ENCODE measurements at regions not wholly inside any gene's neighbourhood (a gene's known extent, or its start where the extent isn't known, plus 50 kb on each side); places are given as distances from the start of the nearest gene placed in this dataset.

GRCh38 chr2:163213661-163214081 lies 375.1 kb upstream of the KCNH7 start:
- Histone ChIP-seq H3K27ac (ENCODE audit: low read depth, low read length) (no peak overlapping the region), H3K4me3 (ENCODE audit: low read length) (no peak overlapping the region), H3K9ac (ENCODE audit: low read depth, low read length) (no peak overlapping the region), H3K27me3 (ENCODE audit: insufficient read depth, low read length) (no peaks in the 10 kb centered on the region), H3K9me3 (ENCODE audit: insufficient read depth, low read depth, low read length) (no peaks in the 10 kb centered on the region), H3K4me1 (ENCODE audit: insufficient read depth, low read length) (no peaks in the 10 kb centered on the region), H3K36me3 (ENCODE audit: insufficient read depth, low read length) (no peaks in the 10 kb centered on the region)
- WGBS = 98% methylated on average over 3 of the region's 3 CpGs

- Histone ChIP-seq H3K27ac (ENCODE audit: low read depth, low read length) (no peak overlapping the region), H3K9me3 (ENCODE audit: insufficient read depth, low read depth, low read length) (no peaks in the 10 kb centered on the region)
- 91% methylated on average over 1 of the region's 1 CpG for WGBS
These were observed 371.9 kb upstream of the KCNH7 start for GRCh38 chr2:163210430-163210918.

GRCh38 chr2:163207693-163208370 lies 369.3 kb upstream of the KCNH7 start:
- Histone ChIP-seq H3K36me3 (ENCODE audit: insufficient read depth, low read length) (no peaks in the 10 kb centered on the region), H3K4me1 (ENCODE audit: insufficient read depth, low read length) (peaks cover 10% of the 10 kb centered on the region), H3K27ac (ENCODE audit: low read depth, low read length) (no peak overlapping the region), H3K4me3 (ENCODE audit: low read length) (no peak overlapping the region), H3K27me3 (ENCODE audit: insufficient read depth, low read length) (no peaks in the 10 kb centered on the region), H3K9me3 (ENCODE audit: insufficient read depth, low read depth, low read length) (no peaks in the 10 kb centered on the region), H3K9ac (ENCODE audit: low read depth, low read length) (no peak overlapping the region)
- 92% methylated on average over 2 of the region's 2 CpGs for WGBS

More at GRCh38 chr2:163210430-163210918, 371.9 kb upstream of the KCNH7 start:
- no peak overlapping the region for H3K4me3 ChIP-seq (ENCODE audit: low read length)
- H3K36me3 ChIP-seq (ENCODE audit: insufficient read depth, low read length) = no peaks in the 10 kb centered on the region
- H3K9ac ChIP-seq (ENCODE audit: low read depth, low read length) = no peak overlapping the region
- no peaks in the 10 kb centered on the region for H3K27me3 ChIP-seq (ENCODE audit: insufficient read depth, low read length)
- H3K4me1 ChIP-seq (ENCODE audit: insufficient read depth, low read length) = peaks cover 10% of the 10 kb centered on the region

- WGBS = 78% methylated on average over 7 of the region's 7 CpGs
- H3K27me3 ChIP-seq (ENCODE audit: insufficient read depth, low read length) = no peaks in the 10 kb centered on the region
- no peaks in the 10 kb centered on the region for H3K9me3 ChIP-seq (ENCODE audit: insufficient read depth, low read depth, low read length)
These were observed 367.2 kb upstream of the KCNH7 start for GRCh38 chr2:163205589-163206254.

GRCh38 chr2:163200741-163201140 lies 362.2 kb upstream of the KCNH7 start:
- H3K4me1 ChIP-seq (ENCODE audit: insufficient read depth, low read length) = peaks cover 5% of the 10 kb centered on the region; the same call in 1 of the 2 replicates
- WGBS = 95% methylated on average over 4 of the region's 4 CpGs
- H3K4me3 ChIP-seq (ENCODE audit: low read length) = no peak overlapping the region
- no peak overlapping the region for H3K27ac ChIP-seq (ENCODE audit: low read depth, low read length)
- no peak overlapping the region for H3K9ac ChIP-seq (ENCODE audit: low read depth, low read length)
- no peaks in the 10 kb centered on the region for H3K36me3 ChIP-seq (ENCODE audit: insufficient read depth, low read length)
- H3K9me3 ChIP-seq (ENCODE audit: insufficient read depth, low read depth, low read length) = no peaks in the 10 kb centered on the region; the same call in 1 of the 2 replicates
- H3K27me3 ChIP-seq (ENCODE audit: insufficient read depth, low read length) = no peaks in the 10 kb centered on the region

More at GRCh38 chr2:163205589-163206254, 367.2 kb upstream of the KCNH7 start:
- no peak overlapping the region for H3K27ac ChIP-seq (ENCODE audit: low read depth, low read length)
- H3K4me1 ChIP-seq (ENCODE audit: insufficient read depth, low read length) = peaks cover 10% of the 10 kb centered on the region
- H3K4me3 ChIP-seq (ENCODE audit: low read length) = no peak overlapping the region
- no peak overlapping the region for H3K9ac ChIP-seq (ENCODE audit: low read depth, low read length)
- H3K36me3 ChIP-seq (ENCODE audit: insufficient read depth, low read length) = no peaks in the 10 kb centered on the region

- WGBS = 100% methylated on average over 2 of the region's 2 CpGs
- H3K36me3 ChIP-seq (ENCODE audit: insufficient read depth, low read length) = no peaks in the 10 kb centered on the region
- H3K27me3 ChIP-seq (ENCODE audit: insufficient read depth, low read length) = no peaks in the 10 kb centered on the region
- no peak overlapping the region for H3K9ac ChIP-seq (ENCODE audit: low read depth, low read length)
- peaks cover 5% of the 10 kb centered on the region; the same call in 1 of the 2 replicates for H3K4me1 ChIP-seq (ENCODE audit: insufficient read depth, low read length)
- H3K27ac ChIP-seq (ENCODE audit: low read depth, low read length) = no peak overlapping the region
- no peak overlapping the region for H3K4me3 ChIP-seq (ENCODE audit: low read length)
- no peaks in the 10 kb centered on the region; the same call in 1 of the 2 replicates for H3K9me3 ChIP-seq (ENCODE audit: insufficient read depth, low read depth, low read length)
These were observed 360.4 kb upstream of the KCNH7 start for GRCh38 chr2:163198972-163199371.

- H3K4me3 ChIP-seq (ENCODE audit: low read length) = no peak overlapping the region
- WGBS = 63% methylated on average over 1 of the region's 1 CpG
- H3K27ac ChIP-seq (ENCODE audit: low read depth, low read length) = no peak overlapping the region
- no peaks in the 10 kb centered on the region for H3K27me3 ChIP-seq (ENCODE audit: insufficient read depth, low read length)
- H3K4me1 ChIP-seq (ENCODE audit: insufficient read depth, low read length) = peaks cover 5% of the 10 kb centered on the region; the same call in 1 of the 2 replicates
- no peaks in the 10 kb centered on the region; the same call in 1 of the 2 replicates for H3K9me3 ChIP-seq (ENCODE audit: insufficient read depth, low read depth, low read length)
- H3K9ac ChIP-seq (ENCODE audit: low read depth, low read length) = no peak overlapping the region
- no peaks in the 10 kb centered on the region for H3K36me3 ChIP-seq (ENCODE audit: insufficient read depth, low read length)
These were observed 359.4 kb upstream of the KCNH7 start for GRCh38 chr2:163198007-163198406.

GRCh38 chr2:163191372-163191771 lies 352.8 kb upstream of the KCNH7 start:
- H3K4me3 ChIP-seq (ENCODE audit: low read length) = no peak overlapping the region
- H3K27me3 ChIP-seq (ENCODE audit: insufficient read depth, low read length) = no peaks in the 10 kb centered on the region
- H3K9ac ChIP-seq (ENCODE audit: low read depth, low read length) = no peak overlapping the region
- no peaks in the 10 kb centered on the region for H3K9me3 ChIP-seq (ENCODE audit: insufficient read depth, low read depth, low read length)
- no peak overlapping the region for H3K27ac ChIP-seq (ENCODE audit: low read depth, low read length)
- peaks cover 20% of the 10 kb centered on the region for H3K4me1 ChIP-seq (ENCODE audit: insufficient read depth, low read length)
- H3K36me3 ChIP-seq (ENCODE audit: insufficient read depth, low read length) = no peaks in the 10 kb centered on the region

- 98% methylated on average over 4 of the region's 7 CpGs for WGBS
- Histone ChIP-seq H3K9ac (ENCODE audit: low read depth, low read length) (peak overlapping the region; percentile 14; the same call in 1 of the 2 replicates), H3K9me3 (ENCODE audit: insufficient read depth, low read depth, low read length) (no peaks in the 10 kb centered on the region), H3K27ac (ENCODE audit: low read depth, low read length) (peak overlapping the region; percentile 9; the same call in 1 of the 2 replicates), H3K4me3 (ENCODE audit: low read length) (no peak overlapping the region), H3K27me3 (ENCODE audit: insufficient read depth, low read length) (no peaks in the 10 kb centered on the region), H3K36me3 (ENCODE audit: insufficient read depth, low read length) (no peaks in the 10 kb centered on the region), H3K4me1 (ENCODE audit: insufficient read depth, low read length) (peaks cover 20% of the 10 kb centered on the region)
These were observed 349.6 kb upstream of the KCNH7 start for GRCh38 chr2:163187995-163188655.

GRCh38 chr2:163187119-163187518 lies 348.6 kb upstream of the KCNH7 start:
- WGBS = 45% methylated on average over 1 of the region's 2 CpGs
- Histone ChIP-seq H3K9ac (ENCODE audit: low read depth, low read length) (no peak overlapping the region), H3K27me3 (ENCODE audit: insufficient read depth, low read length) (no peaks in the 10 kb centered on the region), H3K36me3 (ENCODE audit: insufficient read depth, low read length) (no peaks in the 10 kb centered on the region), H3K4me3 (ENCODE audit: low read length) (no peak overlapping the region), H3K27ac (ENCODE audit: low read depth, low read length) (no peak overlapping the region), H3K9me3 (ENCODE audit: insufficient read depth, low read depth, low read length) (no peaks in the 10 kb centered on the region), H3K4me1 (ENCODE audit: insufficient read depth, low read length) (peaks cover 20% of the 10 kb centered on the region)

GRCh38 chr2:163185160-163185559 lies 346.6 kb upstream of the KCNH7 start:
- no peaks in the 10 kb centered on the region for H3K27me3 ChIP-seq (ENCODE audit: insufficient read depth, low read length)
- no peak overlapping the region for H3K27ac ChIP-seq (ENCODE audit: low read depth, low read length)
- H3K36me3 ChIP-seq (ENCODE audit: insufficient read depth, low read length) = no peaks in the 10 kb centered on the region
- no peaks in the 10 kb centered on the region for H3K9me3 ChIP-seq (ENCODE audit: insufficient read depth, low read depth, low read length)
- peaks cover 20% of the 10 kb centered on the region for H3K4me1 ChIP-seq (ENCODE audit: insufficient read depth, low read length)
- WGBS = 88% methylated on average over 1 of the region's 2 CpGs
- no peak overlapping the region for H3K4me3 ChIP-seq (ENCODE audit: low read length)
- H3K9ac ChIP-seq (ENCODE audit: low read depth, low read length) = no peak overlapping the region
